ENCODE measurements at regions not wholly inside any gene's neighbourhood (a gene's known extent, or its start where the extent isn't known, plus 50 kb on each side); places are given as distances from the start of the nearest gene placed in this dataset.

DNA sequence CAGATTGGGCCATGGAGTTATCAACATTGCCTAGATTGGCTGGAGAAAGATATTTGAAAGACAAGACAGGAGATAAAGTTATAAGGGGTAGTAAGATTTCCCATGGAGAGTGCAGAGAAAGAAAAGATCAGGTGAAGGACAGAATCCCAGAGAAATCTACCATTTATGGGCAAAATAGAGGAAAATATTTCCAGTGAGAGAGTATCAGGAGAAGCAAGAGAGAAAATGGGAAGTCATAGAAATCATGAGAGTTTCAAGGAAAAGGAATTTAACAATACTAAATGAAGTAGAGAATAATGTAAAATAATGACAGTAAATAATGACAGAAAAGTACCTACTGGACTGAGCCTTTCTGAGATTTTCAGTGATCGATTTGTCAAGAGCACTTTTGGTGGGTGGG lies 447.6 kb upstream of the CHST9 start:
- TF ChIP-seq POLR2A (IDR thresholded peaks at IDR 0.05): no peak
- TF ChIP-seq CTCF (IDR thresholded peaks at IDR 0.05): no peak
- no peak for TF ChIP-seq EP300 (IDR thresholded peaks at IDR 0.05)
- no peak for TF ChIP-seq POLR2AphosphoS5 (IDR thresholded peaks at IDR 0.05)
